ENCODE measurements at regions not wholly inside any gene's neighbourhood (a gene's known extent, or its start where the extent isn't known, plus 50 kb on each side); places are given as distances from the start of the nearest gene placed in this dataset.
"Not testable (repeated sequence)": the region's sequence is repeated elsewhere in the genome, so short reads cannot be mapped to it uniquely, and the experiment has no call there.

DNA sequence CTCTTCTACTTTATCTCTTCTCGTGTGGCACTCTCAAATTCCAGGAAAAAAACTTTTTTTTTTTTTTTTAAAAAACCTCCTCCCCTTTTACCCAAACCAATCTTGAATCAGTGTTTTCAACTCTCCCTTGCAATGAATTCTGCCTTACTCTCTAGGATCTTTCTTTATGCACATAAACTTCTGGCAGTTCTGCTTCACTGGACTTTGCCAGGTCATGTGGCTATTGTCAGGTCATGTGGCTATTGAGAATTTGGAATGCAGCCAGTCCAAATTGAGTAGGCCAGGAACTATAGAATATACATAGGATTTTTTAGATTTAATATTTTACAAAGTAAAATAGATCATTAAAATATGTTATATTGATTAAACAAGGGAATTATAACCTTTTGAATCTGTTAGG is 218.2 kb downstream of the TMTC3 start:
- no peak overlapping the region for H3K27ac ChIP-seq
- no peaks in the 10 kb centered on the region for H3K36me3 ChIP-seq
- TF ChIP-seq, protein P1, sequence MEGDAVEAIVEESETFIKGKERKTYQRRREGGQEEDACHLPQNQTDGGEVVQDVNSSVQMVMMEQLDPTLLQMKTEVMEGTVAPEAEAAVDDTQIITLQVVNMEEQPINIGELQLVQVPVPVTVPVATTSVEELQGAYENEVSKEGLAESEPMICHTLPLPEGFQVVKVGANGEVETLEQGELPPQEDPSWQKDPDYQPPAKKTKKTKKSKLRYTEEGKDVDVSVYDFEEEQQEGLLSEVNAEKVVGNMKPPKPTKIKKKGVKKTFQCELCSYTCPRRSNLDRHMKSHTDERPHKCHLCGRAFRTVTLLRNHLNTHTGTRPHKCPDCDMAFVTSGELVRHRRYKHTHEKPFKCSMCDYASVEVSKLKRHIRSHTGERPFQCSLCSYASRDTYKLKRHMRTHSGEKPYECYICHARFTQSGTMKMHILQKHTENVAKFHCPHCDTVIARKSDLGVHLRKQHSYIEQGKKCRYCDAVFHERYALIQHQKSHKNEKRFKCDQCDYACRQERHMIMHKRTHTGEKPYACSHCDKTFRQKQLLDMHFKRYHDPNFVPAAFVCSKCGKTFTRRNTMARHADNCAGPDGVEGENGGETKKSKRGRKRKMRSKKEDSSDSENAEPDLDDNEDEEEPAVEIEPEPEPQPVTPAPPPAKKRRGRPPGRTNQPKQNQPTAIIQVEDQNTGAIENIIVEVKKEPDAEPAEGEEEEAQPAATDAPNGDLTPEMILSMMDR (IDR thresholded peaks at IDR 0.05; ENCODE audit: low read depth, low read length) = no peak
- no peaks in the 10 kb centered on the region for H3K9me3 ChIP-seq (ENCODE audit: severe bottlenecking)
- no peak overlapping the region for H3K4me3 ChIP-seq (ENCODE audit: low read depth, low read length)
- DNase-seq = no peak
- H3K27me3 ChIP-seq (ENCODE audit: insufficient read depth, low read depth, severe bottlenecking) = peaks cover 14% of the 10 kb centered on the region

DNA sequence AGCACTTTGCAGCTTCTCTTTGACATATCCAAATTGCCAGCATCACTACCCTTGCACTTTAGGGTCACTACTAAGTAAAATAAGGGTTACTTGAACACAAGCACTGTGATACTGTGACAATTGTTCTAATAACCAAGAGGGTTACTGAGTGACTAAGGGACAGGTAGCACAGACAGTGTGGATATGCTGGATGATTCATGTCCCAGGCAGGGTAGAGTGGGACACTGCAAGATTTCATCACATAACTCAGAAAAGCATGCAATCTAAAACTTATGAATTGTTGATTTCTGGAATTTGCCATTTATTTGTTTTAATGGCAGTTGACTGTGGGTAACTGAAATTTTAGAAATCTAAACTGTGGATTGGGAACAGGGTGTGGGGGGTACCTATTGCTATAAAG is 218.8 kb downstream of the KITLG start:
- H3K36me3 ChIP-seq = no peaks in the 10 kb centered on the region
- peaks cover 26% of the 10 kb centered on the region for H3K27me3 ChIP-seq (ENCODE audit: insufficient read depth, low read depth, severe bottlenecking)
- no peak overlapping the region for H3K4me3 ChIP-seq (ENCODE audit: low read depth, low read length)
- no peak for DNase-seq
- H3K27ac ChIP-seq = no peak overlapping the region
- no peaks in the 10 kb centered on the region for H3K9me3 ChIP-seq (ENCODE audit: severe bottlenecking)
- TF ChIP-seq, protein P1 (IDR thresholded peaks at IDR 0.05; ENCODE audit: low read depth, low read length) = no peak

DNA sequence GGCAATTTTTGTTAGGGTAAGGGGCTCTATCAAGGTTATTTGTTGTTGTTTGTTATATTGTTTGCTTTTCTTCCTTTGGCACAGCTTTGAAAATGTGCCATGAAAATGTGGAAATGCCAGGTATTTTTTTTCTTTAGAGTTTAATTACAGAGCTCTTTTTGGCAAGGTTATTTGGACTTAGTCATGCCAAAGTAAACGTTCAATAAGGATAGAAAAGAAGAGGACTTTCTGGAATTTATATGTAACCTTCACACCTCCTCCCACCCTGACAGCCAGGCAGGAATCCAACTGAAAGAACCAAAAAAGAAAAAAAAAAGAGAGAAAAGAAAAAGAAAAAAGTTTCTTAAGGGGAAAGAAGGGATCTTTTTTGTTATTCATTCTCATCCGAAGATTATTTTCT is 217.8 kb downstream of the KITLG start:
- Histone ChIP-seq H3K9me3 (ENCODE audit: severe bottlenecking) (no peaks in the 10 kb centered on the region), H3K36me3 (no peaks in the 10 kb centered on the region), H3K27me3 (ENCODE audit: insufficient read depth, low read depth, severe bottlenecking) (peaks cover 34% of the 10 kb centered on the region), H3K27ac (no peak overlapping the region), H3K4me3 (ENCODE audit: low read depth, low read length) (no peak overlapping the region)
- TF ChIP-seq, protein P1 (IDR thresholded peaks at IDR 0.05; ENCODE audit: low read depth, low read length) = no peak
- no peak for DNase-seq

DNA sequence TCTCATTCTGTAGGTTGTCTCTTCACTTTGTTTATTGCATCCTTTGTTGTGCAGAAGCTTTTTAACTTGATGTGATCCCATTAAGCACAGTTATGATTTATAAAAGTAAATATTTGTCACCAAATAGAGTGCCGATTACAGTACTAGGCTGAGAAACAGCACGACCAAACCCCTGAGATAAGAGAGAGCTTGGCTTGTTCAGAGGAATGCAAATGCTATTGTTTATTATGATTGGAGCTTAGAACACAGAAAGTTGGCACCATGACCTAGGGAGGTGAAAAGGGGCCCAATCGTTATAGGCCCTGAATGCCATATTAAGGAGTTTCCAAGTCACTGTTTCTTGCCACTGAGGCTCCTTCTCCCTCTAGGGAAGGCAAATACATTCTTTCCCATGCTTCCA is 214.9 kb downstream of the KITLG start:
- Histone ChIP-seq H3K27me3 (ENCODE audit: insufficient read depth, low read depth, severe bottlenecking) (peaks cover 49% of the 10 kb centered on the region), H3K36me3 (no peaks in the 10 kb centered on the region), H3K4me3 (ENCODE audit: low read depth, low read length) (no peak overlapping the region), H3K27ac (no peak overlapping the region), H3K9me3 (ENCODE audit: severe bottlenecking) (no peaks in the 10 kb centered on the region)
- DNase-seq = no peak
- TF ChIP-seq, protein P1 (IDR thresholded peaks at IDR 0.05; ENCODE audit: low read depth, low read length) = no peak

DNA sequence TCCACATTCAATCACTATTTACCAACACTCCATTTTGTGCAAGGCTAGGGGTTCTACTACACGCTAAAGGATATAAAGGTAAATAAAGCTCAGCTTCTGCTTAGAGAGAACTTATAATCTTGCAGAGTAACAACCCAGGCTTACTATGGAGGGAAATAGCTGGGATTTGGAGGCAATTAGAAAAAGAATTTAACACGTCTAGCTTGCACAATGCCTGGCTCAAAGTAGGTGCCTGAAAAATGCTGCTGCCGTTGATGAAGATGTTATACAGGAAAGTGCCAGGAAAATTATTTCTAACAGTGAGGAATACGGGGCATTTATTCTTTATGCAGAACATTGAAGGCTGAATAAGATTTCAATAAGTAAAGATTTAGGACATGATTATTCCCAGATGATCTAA is 214.2 kb downstream of the KITLG start:
- DNase-seq = no peak
- TF ChIP-seq, protein P1 (IDR thresholded peaks at IDR 0.05; ENCODE audit: low read depth, low read length) = no peak
- no peaks in the 10 kb centered on the region for H3K36me3 ChIP-seq
- no peak overlapping the region for H3K27ac ChIP-seq
- peaks cover 53% of the 10 kb centered on the region for H3K27me3 ChIP-seq (ENCODE audit: insufficient read depth, low read depth, severe bottlenecking)
- H3K4me3 ChIP-seq (ENCODE audit: low read depth, low read length) = no peak overlapping the region
- no peaks in the 10 kb centered on the region for H3K9me3 ChIP-seq (ENCODE audit: severe bottlenecking)

DNA sequence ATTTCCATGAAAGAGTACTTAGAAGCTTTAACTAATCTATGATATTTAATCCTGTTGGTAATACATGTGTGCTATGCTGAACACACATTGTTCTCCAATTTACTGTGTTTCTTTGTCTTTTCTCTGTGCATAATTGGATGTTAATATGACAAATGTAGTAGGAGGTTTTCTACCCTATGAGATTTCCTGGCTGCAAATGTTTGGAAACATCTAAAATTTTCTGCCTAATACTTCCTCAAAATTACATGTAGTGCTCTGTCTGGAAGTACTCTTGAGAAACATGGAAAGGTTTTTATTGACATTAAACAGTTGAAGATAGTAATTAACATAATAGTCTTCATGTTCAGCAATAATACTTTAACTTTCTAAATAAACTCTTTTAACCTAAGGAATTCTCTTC is 213.0 kb downstream of the KITLG start:
- Histone ChIP-seq H3K9me3 (ENCODE audit: severe bottlenecking) (no peaks in the 10 kb centered on the region), H3K27ac (no peak overlapping the region), H3K4me3 (ENCODE audit: low read depth, low read length) (no peak overlapping the region), H3K36me3 (no peaks in the 10 kb centered on the region), H3K27me3 (ENCODE audit: insufficient read depth, low read depth, severe bottlenecking) (peaks cover 60% of the 10 kb centered on the region)
- TF ChIP-seq, protein P1 (IDR thresholded peaks at IDR 0.05; ENCODE audit: low read depth, low read length) = no peak
- no peak for DNase-seq

DNA sequence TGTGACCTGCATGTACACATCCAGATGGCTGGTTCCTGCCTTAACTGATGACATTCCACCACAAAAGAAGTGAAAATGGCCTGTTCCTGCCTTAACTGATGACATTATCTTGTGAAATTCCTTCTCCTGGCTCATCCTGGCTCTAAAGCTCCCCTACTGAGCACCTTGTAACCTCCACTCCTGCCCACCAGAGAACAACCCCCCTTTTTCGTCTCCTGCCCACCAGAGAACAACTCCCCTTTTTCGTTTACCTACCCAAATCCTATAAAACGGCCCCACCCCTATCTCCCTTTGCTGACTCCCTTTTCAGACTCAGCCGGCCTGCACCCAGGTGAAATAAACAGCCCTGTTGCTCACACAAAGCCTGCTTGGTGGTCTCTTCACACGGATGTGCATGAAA is 212.2 kb downstream of the KITLG start:
- not testable (repeated sequence) for DNase-seq; H3K9me3 ChIP-seq (ENCODE audit: severe bottlenecking); H3K36me3 ChIP-seq; H3K4me3 ChIP-seq (ENCODE audit: low read depth, low read length); H3K27ac ChIP-seq
- peaks cover 66% of the 10 kb centered on the region for H3K27me3 ChIP-seq (ENCODE audit: insufficient read depth, low read depth, severe bottlenecking)
